ENCODE measurements at regions not wholly inside any gene's neighbourhood (a gene's known extent, or its start where the extent isn't known, plus 50 kb on each side); places are given as distances from the start of the nearest gene placed in this dataset.

- DNase-seq = no peak
Measured at GRCh38 chr20:50394569-50394968, 115.6 kb upstream of the PTPN1 start.

- no peak for DNase-seq
Measured at GRCh38 chr20:50395251-50395729, 114.9 kb upstream of the PTPN1 start.

GRCh38 chr20:50395914-50396488 lies 114.2 kb upstream of the PTPN1 start:
- DNase-seq = no peak

GRCh38 chr20:50396623-50397022 lies 113.6 kb upstream of the PTPN1 start:
- DNase-seq = no peak

- no peak for DNase-seq
Measured at GRCh38 chr20:50397058-50397457, 113.1 kb upstream of the PTPN1 start.

GRCh38 chr20:50398064-50398463 lies 112.1 kb upstream of the PTPN1 start:
- no peak for DNase-seq

- DNase-seq = no peak
Measured at GRCh38 chr20:50398471-50398820, 111.7 kb upstream of the PTPN1 start.

GRCh38 chr20:50398821-50399554 lies 111.2 kb upstream of the PTPN1 start:
- no peak for DNase-seq

GRCh38 chr20:50399555-50399916 lies 110.6 kb upstream of the PTPN1 start:
- DNase-seq = no peak

GRCh38 chr20:50399917-50400704 lies 110.1 kb upstream of the PTPN1 start:
- DNase-seq = no peak

- DNase-seq = no peak
Measured at GRCh38 chr20:50400705-50401586, 109.2 kb upstream of the PTPN1 start.

- DNase-seq = no peak
Measured at GRCh38 chr20:50401587-50402418, 108.4 kb upstream of the PTPN1 start.

GRCh38 chr20:50403565-50404418 lies 106.4 kb upstream of the PTPN1 start:
- no peak for DNase-seq

GRCh38 chr20:50404419-50405234 lies 105.6 kb upstream of the PTPN1 start:
- DNase-seq = no peak

GRCh38 chr20:50405235-50405914 lies 104.8 kb upstream of the PTPN1 start:
- DNase-seq = no peak

- no peak for DNase-seq
Measured at GRCh38 chr20:50405915-50406609, 104.1 kb upstream of the PTPN1 start.

GRCh38 chr20:50406610-50407136 lies 103.5 kb upstream of the PTPN1 start:
- DNase-seq = no peak
